SK-N-SH (cell line): ENCODE measurements at regions not wholly inside any gene's neighbourhood (a gene's known extent, or its start where the extent isn't known, plus 50 kb on each side); places are given as distances from the start of the nearest gene placed in this dataset.

Source experiments
- CTCF ChIA-PET: fragments of 300-600, 350-600 bp; formaldehyde crosslinking; extraction: SDS; loops from one replicate; lab custom pipeline; 2021; lab: Yijun Ruan, JAX
- POLR2A ChIA-PET: fragments of 350-600 bp; sonication (Branson Sonifier 250); formaldehyde crosslinking; extraction: SDS; loops from one replicate; lab custom pipeline; 2020; ENCODE audit warnings: antibody characterized with exemption, inconsistent platforms; lab: Yijun Ruan, JAX
- DNase-seq: peaks from one replicate; pipeline ENCODE4 v3.0.0; 2012
- H2AFZ ChIP-seq: fragments of 200-600 bp; sonication (generic); 2 replicates; pipeline ENCODE4 v1.8.1; 2016; ENCODE audit warnings: antibody characterized with exemption, mild to moderate bottlenecking, low read depth
- H3F3A ChIP-seq: fragments of 200-600 bp; sonication (generic); replicated peaks from 2 replicates; pipeline ENCODE3; 2016; ENCODE audit warnings: antibody characterized with exemption, mild to moderate bottlenecking; ENCODE audit not compliant: insufficient read depth
- H3K27ac ChIP-seq, 2 experiments: fragments of 200-500 bp in 1 of 2; fragments of 200-600 bp in 1 of 2; sonication (Bioruptor generic) in 1 of 2; sonication (generic), shearing (Covaris generic) in 1 of 2; 2 replicates each; pipeline versions ENCODE4 v1.5.1 to v1.6.1; 2014 to 2016; ENCODE audit warnings: low read depth in 2 of 2, inconsistent platforms in 1 of 2, low read length in 1 of 2, mild to moderate bottlenecking in 1 of 2, mixed read lengths in 1 of 2
- H3K27me3 ChIP-seq: fragments of 200-600 bp; sonication (generic), shearing (Covaris generic); 2 replicates; pipeline ENCODE4 v1.6.1; 2016; ENCODE audit warnings: mixed run types; ENCODE audit not compliant: insufficient read depth
- H3K36me3 ChIP-seq, 2 experiments: fragments of 200-500 bp in 1 of 2; fragments of 200-600 bp in 1 of 2; sonication (Bioruptor generic) in 1 of 2; sonication (generic) in 1 of 2; replicated peaks in 1 of 2; 2 replicates each; pipeline versions ENCODE3 to v1.5.1; 2014 to 2016; ENCODE audit warnings: low read length in 1 of 2, mild to moderate bottlenecking in 1 of 2; ENCODE audit not compliant: insufficient read depth in 2 of 2, control insufficient read depth in 1 of 2
- H3K4me1 ChIP-seq, 2 experiments: fragments of 200-500 bp in 1 of 2; fragments of 200-600 bp in 1 of 2; sonication (Bioruptor generic) in 1 of 2; sonication (generic), shearing (Covaris generic) in 1 of 2; 2 replicates each; pipeline versions ENCODE4 v1.5.1 to v1.6.1; 2014 to 2016; ENCODE audit warnings: low read depth in 1 of 2, low read length in 1 of 2, mixed run types in 1 of 2; ENCODE audit not compliant: insufficient read depth in 2 of 2, control insufficient read depth in 1 of 2
- H3K4me2 ChIP-seq: fragments of 200-600 bp; sonication (generic), shearing (Covaris generic); 2 replicates; pipeline ENCODE4 v1.6.1; 2017; ENCODE audit warnings: mixed run types
- H3K4me3 ChIP-seq, 2 experiments: fragments of 200-500 bp in 1 of 2; fragments of 200-600 bp in 1 of 2; sonication (Bioruptor generic) in 1 of 2; sonication (generic), shearing (Covaris generic) in 1 of 2; 2 replicates each; pipeline versions ENCODE4 v1.5.1 to v1.8.1; 2014 to 2016; ENCODE audit warnings: low read depth in 2 of 2, inconsistent platforms in 1 of 2, low read length in 1 of 2, mild to moderate bottlenecking in 1 of 2, mixed read lengths in 1 of 2, moderate library complexity in 1 of 2
- H3K79me2 ChIP-seq: fragments of 200-600 bp; sonication (generic); 2 replicates; pipeline ENCODE4 v1.8.1; 2017; ENCODE audit warnings: mild to moderate bottlenecking; ENCODE audit not compliant: insufficient read depth
- H3K9ac ChIP-seq: fragments of 200-600 bp; sonication (generic); 2 replicates; pipeline ENCODE4 v1.6.1; 2017; ENCODE audit warnings: mixed run types
- H3K9me2 ChIP-seq: fragments of 200-600 bp; sonication (generic); 2 replicates; pipeline ENCODE4 v1.6.1; 2017; ENCODE audit warnings: mixed run types
- H3K9me3 ChIP-seq: fragments of 200-600 bp; sonication (generic); 2 replicates; pipeline ENCODE4 v1.6.1; 2017; ENCODE audit warnings: mixed run types, mild to moderate bottlenecking, moderate library complexity
- H4K20me1 ChIP-seq: fragments of 200-600 bp; sonication (generic); 2 replicates; pipeline ENCODE4 v1.6.1; 2017; ENCODE audit warnings: mild to moderate bottlenecking, mixed run types; ENCODE audit not compliant: insufficient read depth
- CHD2 ChIP-seq: fragments of 150-350 bp; IDR thresholded peaks from 2 replicates; pipeline ENCODE4 v1.6.1; 2018; ENCODE audit warnings: low read length; ENCODE audit not compliant: partially characterized antibody
- EP300 ChIP-seq, 2 experiments: IDR thresholded peaks; 2 replicates each; pipeline versions ENCODE4 v1.4.0 to v1.6.1; 2012; ENCODE audit warnings: borderline replicate concordance in 1 of 2, low read depth in 1 of 2, low read length in 1 of 2
- FOSL2 ChIP-seq: IDR thresholded peaks from 2 replicates; pipeline ENCODE4 v1.4.0; 2012; ENCODE audit warnings: low read depth, mild to moderate bottlenecking, moderate library complexity, borderline replicate concordance
- FOXJ3 ChIP-seq: sonication (generic); formaldehyde crosslinking; IDR thresholded peaks from 2 replicates; pipeline ENCODE4 v1.5.1; 2020; ENCODE audit warnings: mild to moderate bottlenecking, missing genetic modification reagents
- GABPA ChIP-seq: IDR thresholded peaks from 2 replicates; pipeline ENCODE4 v1.4.0; 2012; ENCODE audit warnings: low read depth, mild to moderate bottlenecking
- GATA2 ChIP-seq: sonication (generic); formaldehyde crosslinking; IDR thresholded peaks from 2 replicates; pipeline ENCODE4 v1.5.0; 2020; ENCODE audit warnings: mild to moderate bottlenecking, missing genetic modification reagents
- JUND ChIP-seq: IDR thresholded peaks from 2 replicates; pipeline ENCODE4 v1.4.0; 2012
- MAX ChIP-seq: IDR thresholded peaks from 2 replicates; pipeline ENCODE4 v1.4.0; 2012; ENCODE audit warnings: low read depth
- MEF2A ChIP-seq: IDR thresholded peaks from 2 replicates; pipeline ENCODE4 v1.4.0; 2012; ENCODE audit warnings: low read depth, borderline replicate concordance
- NFIC ChIP-seq: IDR thresholded peaks from 2 replicates; pipeline ENCODE4 v1.4.0; 2012; ENCODE audit warnings: borderline replicate concordance
- POLR2AphosphoS5 ChIP-seq: IDR thresholded peaks from 2 replicates; pipeline ENCODE4 v1.6.1; 2012; ENCODE audit warnings: low read depth, low read length
- RAD21 ChIP-seq: IDR thresholded peaks from 2 replicates; pipeline ENCODE4 v1.6.1; 2012; ENCODE audit warnings: mild to moderate bottlenecking, low read length
- RFX5 ChIP-seq: IDR thresholded peaks from 2 replicates; pipeline ENCODE4 v1.6.1; 2012; ENCODE audit warnings: mild to moderate bottlenecking, improper control_type of control experiment, low read length
- SIN3A ChIP-seq: IDR thresholded peaks from 2 replicates; pipeline ENCODE4 v1.6.1; 2012; ENCODE audit warnings: low read depth, mild to moderate bottlenecking, low read length, moderate library complexity, borderline replicate concordance
- TAF1 ChIP-seq: IDR thresholded peaks from 2 replicates; pipeline ENCODE4 v1.6.1; 2012; ENCODE audit warnings: low read depth, mild to moderate bottlenecking, low read length, moderate library complexity, borderline replicate concordance
- TCF12 ChIP-seq: IDR thresholded peaks from 2 replicates; pipeline ENCODE4 v1.4.0; 2012
- USF1 ChIP-seq: IDR thresholded peaks from 2 replicates; pipeline ENCODE4 v1.4.0; 2012; ENCODE audit warnings: low read depth, borderline replicate concordance
- YY1 ChIP-seq: IDR thresholded peaks from 2 replicates; pipeline ENCODE4 v1.4.0; 2012; ENCODE audit warnings: low read depth, mild to moderate bottlenecking
- WGBS: methylation state at CpG from one replicate; pipeline ENCODE4 v1.1.6; 2017; ENCODE audit warnings: low lambda C conversion rate; 5-methylcytosine and 5-hydroxymethylcytosine counted together
- TF ChIP-seq, protein P1 (sequence below): fragments of 200-600 bp; sonication (generic); IDR thresholded peaks from 2 replicates; pipeline ENCODE4 v1.6.1; 2017; ENCODE audit warnings: antibody characterized with exemption, mild to moderate bottlenecking, moderate library complexity
- TF ChIP-seq, protein P2 (sequence below): fragments of 150-350 bp; IDR thresholded peaks from 2 replicates; pipeline ENCODE4 v1.6.1; 2017; ENCODE audit warnings: antibody characterized with exemption, low read length, low read depth, borderline replicate concordance
- TF ChIP-seq, protein P3 (sequence below): fragments of 150-350 bp; IDR thresholded peaks from 2 replicates; pipeline ENCODE4 v1.6.1; 2016; ENCODE audit warnings: mild to moderate bottlenecking, low read depth, low read length

DNA sequence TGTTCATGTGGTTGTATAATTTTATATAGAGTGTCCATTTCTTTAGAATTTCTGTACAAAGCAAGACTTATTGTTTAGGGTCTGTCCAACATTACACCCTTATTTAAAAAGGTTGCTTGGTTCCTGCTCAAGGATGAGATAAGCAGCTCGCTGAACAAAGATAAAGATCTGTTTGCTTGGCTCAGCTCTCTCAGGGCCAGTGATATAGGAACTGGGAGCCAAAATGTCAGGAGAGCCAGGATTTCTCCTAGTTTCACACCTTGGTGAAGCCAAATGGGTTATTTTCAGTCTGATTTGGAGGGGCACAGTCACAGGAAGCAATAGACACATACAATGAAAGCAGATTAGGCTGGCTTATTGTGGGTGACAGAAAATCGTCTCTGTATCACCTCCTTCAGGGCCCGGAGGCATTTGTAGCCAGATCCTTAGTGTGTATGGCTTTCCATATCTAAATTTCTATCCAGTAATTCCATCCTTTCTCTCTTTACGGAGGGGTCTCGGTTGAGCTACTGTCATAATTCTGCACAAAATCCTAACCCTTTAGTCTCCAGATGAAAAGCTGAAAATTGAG lies 396.4 kb downstream of the TMEM232 start:
- no peaks in the 10 kb centered on the region for H3K9me2 ChIP-seq

GRCh38 chr5:110333384-110333783 lies 393.1 kb downstream of the TMEM232 start:
- Histone ChIP-seq H3K9ac (no peak overlapping the region), H4K20me1 (no peaks in the 10 kb centered on the region), H3K27ac (no peak overlapping the region), H2AFZ (no peak overlapping the region), H3K27me3 (no peaks in the 10 kb centered on the region), H3F3A (peaks cover 16% of the 10 kb centered on the region), H3K9me2 (no peaks in the 10 kb centered on the region), H3K4me1 (peaks cover 2 to 14% of the 10 kb centered on the region in 2 experiments), H3K4me2 (no peak overlapping the region), H3K4me3 (no peak overlapping the region; a peak in 1 of 4 replicates), H3K9me3 (no peaks in the 10 kb centered on the region), H3K79me2 (no peaks in the 10 kb centered on the region), H3K36me3 (no peaks in the 10 kb centered on the region)
- ChIA-PET POLR2A (no interaction called here), CTCF (interaction anchor here (1.5 kb wide), 1 partner anchor 14 kb away, joined by 3 read pairs; no protein-coding TSS in a partner anchor)
- TF ChIP-seq EP300 (IDR thresholded peaks at IDR 0.05; ENCODE audit: borderline replicate concordance in 1 of 2, low read depth in 1 of 2, low read length in 1 of 2) (no peak), CHD2 (no peak), SIN3A (no peak), RAD21 (peak; percentile 42), FOSL2 (no peak), USF1 (no peak), RFX5 (no peak), JUND (no peak), FOXJ3 (CRISPR knock-in tag) (no peak), TAF1 (no peak), NFIC (no peak), MAX (no peak), GABPA (no peak), POLR2AphosphoS5 (no peak), YY1 (no peak)
- TF ChIP-seq, protein P1, sequence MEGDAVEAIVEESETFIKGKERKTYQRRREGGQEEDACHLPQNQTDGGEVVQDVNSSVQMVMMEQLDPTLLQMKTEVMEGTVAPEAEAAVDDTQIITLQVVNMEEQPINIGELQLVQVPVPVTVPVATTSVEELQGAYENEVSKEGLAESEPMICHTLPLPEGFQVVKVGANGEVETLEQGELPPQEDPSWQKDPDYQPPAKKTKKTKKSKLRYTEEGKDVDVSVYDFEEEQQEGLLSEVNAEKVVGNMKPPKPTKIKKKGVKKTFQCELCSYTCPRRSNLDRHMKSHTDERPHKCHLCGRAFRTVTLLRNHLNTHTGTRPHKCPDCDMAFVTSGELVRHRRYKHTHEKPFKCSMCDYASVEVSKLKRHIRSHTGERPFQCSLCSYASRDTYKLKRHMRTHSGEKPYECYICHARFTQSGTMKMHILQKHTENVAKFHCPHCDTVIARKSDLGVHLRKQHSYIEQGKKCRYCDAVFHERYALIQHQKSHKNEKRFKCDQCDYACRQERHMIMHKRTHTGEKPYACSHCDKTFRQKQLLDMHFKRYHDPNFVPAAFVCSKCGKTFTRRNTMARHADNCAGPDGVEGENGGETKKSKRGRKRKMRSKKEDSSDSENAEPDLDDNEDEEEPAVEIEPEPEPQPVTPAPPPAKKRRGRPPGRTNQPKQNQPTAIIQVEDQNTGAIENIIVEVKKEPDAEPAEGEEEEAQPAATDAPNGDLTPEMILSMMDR = peak; percentile 27
- TF ChIP-seq, protein P2, sequence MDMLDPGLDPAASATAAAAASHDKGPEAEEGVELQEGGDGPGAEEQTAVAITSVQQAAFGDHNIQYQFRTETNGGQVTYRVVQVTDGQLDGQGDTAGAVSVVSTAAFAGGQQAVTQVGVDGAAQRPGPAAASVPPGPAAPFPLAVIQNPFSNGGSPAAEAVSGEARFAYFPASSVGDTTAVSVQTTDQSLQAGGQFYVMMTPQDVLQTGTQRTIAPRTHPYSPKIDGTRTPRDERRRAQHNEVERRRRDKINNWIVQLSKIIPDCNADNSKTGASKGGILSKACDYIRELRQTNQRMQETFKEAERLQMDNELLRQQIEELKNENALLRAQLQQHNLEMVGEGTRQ = no peak
- TF ChIP-seq, protein P3, sequence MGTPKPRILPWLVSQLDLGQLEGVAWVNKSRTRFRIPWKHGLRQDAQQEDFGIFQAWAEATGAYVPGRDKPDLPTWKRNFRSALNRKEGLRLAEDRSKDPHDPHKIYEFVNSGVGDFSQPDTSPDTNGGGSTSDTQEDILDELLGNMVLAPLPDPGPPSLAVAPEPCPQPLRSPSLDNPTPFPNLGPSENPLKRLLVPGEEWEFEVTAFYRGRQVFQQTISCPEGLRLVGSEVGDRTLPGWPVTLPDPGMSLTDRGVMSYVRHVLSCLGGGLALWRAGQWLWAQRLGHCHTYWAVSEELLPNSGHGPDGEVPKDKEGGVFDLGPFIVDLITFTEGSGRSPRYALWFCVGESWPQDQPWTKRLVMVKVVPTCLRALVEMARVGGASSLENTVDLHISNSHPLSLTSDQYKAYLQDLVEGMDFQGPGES = no peak
- DNase-seq = no peak
- 72% methylated on average over 4 of the region's 4 CpGs for WGBS

More for the DNA sequence above, 396.4 kb downstream of the TMEM232 start:
- no peak for DNase-seq
- H3K27ac ChIP-seq = no peak overlapping the region
- no peaks in the 10 kb centered on the region for H3K9me3 ChIP-seq
- H3K4me3 ChIP-seq = no peak overlapping the region
- no peaks in the 10 kb centered on the region for H3K27me3 ChIP-seq
- peak; percentile 9; the same call in 1 of the 2 replicates for TF ChIP-seq TCF12
- TF ChIP-seq MEF2A = no peak
- peak; percentile 29; the same call in 1 of the 2 replicates for TF ChIP-seq NFIC
- TF ChIP-seq GATA2 = peak; percentile 66
- no peak overlapping the region for H3K4me2 ChIP-seq
- H3K79me2 ChIP-seq = no peaks in the 10 kb centered on the region
- no peaks in the 10 kb centered on the region for H4K20me1 ChIP-seq
- 52% methylated on average over 5 of the region's 5 CpGs for whole genome bisulfite sequencing
- H3K36me3 ChIP-seq = no peaks in the 10 kb centered on the region
- H3K9ac ChIP-seq = no peak overlapping the region
- CTCF ChIA-PET = interaction anchor here (1.4 kb wide), 1 partner anchor 10 kb away, joined by 3 read pairs; no protein-coding TSS in a partner anchor
- H2AFZ ChIP-seq = no peak overlapping the region
- POLR2A ChIA-PET = no interaction called here
- peaks cover 5% of the 10 kb centered on the region for H3F3A ChIP-seq
- peaks cover 2 to 6% of the 10 kb centered on the region in 2 experiments; a peak in 3 of 4 replicates for H3K4me1 ChIP-seq
